Adrenal gland (tissue), 5 donors: ENCODE measurements at regions not wholly inside any gene's neighbourhood (a gene's known extent, or its start where the extent isn't known, plus 50 kb on each side); places are given as distances from the start of the nearest gene placed in this dataset.

Experiments used
- CTCF ChIP-seq, 6 experiments: fragments of 450-650 bp in 4 of 6; fragments of 200-600 bp in 2 of 6; sonication (generic) in 1 of 6; IDR thresholded peaks; 1 replicate in 5 of 6; 2 replicates in 1 of 6; pipeline versions ENCODE4 v1.5.1 to v1.8.0; 2016 to 2021; ENCODE audit warnings: antibody characterized with exemption in 6 of 6, mild to moderate bottlenecking in 2 of 6, moderate library complexity in 1 of 6
- POLR2A ChIP-seq, 2 donors: fragments of 450-650 bp; IDR thresholded peaks; one replicate each; pipeline ENCODE4 v1.6.1; 2017; ENCODE audit warnings: antibody characterized with exemption in 2 of 2, mild to moderate bottlenecking in 2 of 2, moderate library complexity in 1 of 2
- donor health status: DM: no; HTN: no; CAD: no.

- TF ChIP-seq POLR2A (IDR thresholded peaks at IDR 0.05): no peak
- no peak for TF ChIP-seq CTCF (IDR thresholded peaks at IDR 0.05)
These were observed 70.6 kb upstream of the MEDAG start for GRCh38 chr13:30835442-30835841.
